Mesendoderm (in vitro differentiated cells): ENCODE measurements at regions not wholly inside any gene's neighbourhood (a gene's known extent, or its start where the extent isn't known, plus 50 kb on each side); places are given as distances from the start of the nearest gene placed in this dataset.

ENCODE experiments used
- DNase-seq: peaks from one replicate; pipeline ENCODE4 v3.0.0; 2013
- H2AK5ac ChIP-seq: 2 replicates; pipeline ENCODE4 v1.6.1; 2013; ENCODE audit warnings: low read length, inconsistent platforms
- H2BK120ac ChIP-seq: 2 replicates; pipeline ENCODE4 v1.6.1; 2013; ENCODE audit warnings: low read depth, mild to moderate bottlenecking, low read length, moderate library complexity, mixed read lengths
- H2BK15ac ChIP-seq: replicated peaks from 2 replicates; pipeline ENCODE4 v1.6.1; 2013; ENCODE audit warnings: low read depth, mild to moderate bottlenecking, moderate library complexity
- H2BK5ac ChIP-seq: 2 replicates; pipeline ENCODE4 v1.6.1; 2013; ENCODE audit warnings: low read length, inconsistent platforms
- H3K18ac ChIP-seq: 2 replicates; pipeline ENCODE4 v1.6.1; 2013; ENCODE audit warnings: mild to moderate bottlenecking, low read length, mixed read lengths
- H3K23ac ChIP-seq: one replicate; pipeline ENCODE4 v1.6.1; 2013; ENCODE audit warnings: low read length
- H3K27ac ChIP-seq: 2 replicates; pipeline ENCODE4 v1.5.1; 2013; ENCODE audit warnings: low read depth, mild to moderate bottlenecking, inconsistent platforms, low read length, moderate library complexity
- H3K27me3 ChIP-seq: 2 replicates; pipeline ENCODE4 v1.6.1; 2013; ENCODE audit warnings: low read length, control low read depth, mild to moderate bottlenecking, inconsistent platforms; ENCODE audit not compliant: insufficient read depth, poor library complexity
- H3K36me3 ChIP-seq: 2 replicates; pipeline ENCODE4 v1.6.1; 2013; ENCODE audit warnings: low read length, inconsistent platforms; ENCODE audit not compliant: control insufficient read depth, insufficient read depth
- H3K4ac ChIP-seq: one replicate; pipeline ENCODE4 v1.6.1; 2013; ENCODE audit warnings: low read depth, mild to moderate bottlenecking, low read length, moderate library complexity
- H3K4me1 ChIP-seq: 2 replicates; pipeline ENCODE4 v1.6.1; 2013; ENCODE audit warnings: low read depth, low read length, inconsistent platforms; ENCODE audit not compliant: control insufficient read depth
- H3K4me2 ChIP-seq: 2 replicates; pipeline ENCODE4 v1.6.1; 2013; ENCODE audit warnings: low read length
- H3K4me3 ChIP-seq: 2 replicates; pipeline ENCODE4 v1.5.1; 2013; ENCODE audit warnings: mild to moderate bottlenecking, low read length
- H3K56ac ChIP-seq: one replicate; pipeline ENCODE4 v1.6.1; 2013; ENCODE audit warnings: low read length
- H3K79me1 ChIP-seq: 2 replicates; pipeline ENCODE4 v1.6.1; 2013; ENCODE audit warnings: low read length, inconsistent platforms
- H3K79me2 ChIP-seq: 2 replicates; pipeline ENCODE4 v1.6.1; 2013; ENCODE audit warnings: mild to moderate bottlenecking, low read length; ENCODE audit not compliant: control insufficient read depth, insufficient read depth
- H3K9ac ChIP-seq: 2 replicates; pipeline ENCODE4 v1.6.1; 2013; ENCODE audit warnings: low read length, inconsistent platforms
- H4K5ac ChIP-seq: one replicate; pipeline ENCODE4 v1.6.1; 2013; ENCODE audit warnings: low read length
- H4K8ac ChIP-seq: one replicate; pipeline ENCODE4 v1.6.1; 2013; ENCODE audit warnings: low read depth, mild to moderate bottlenecking, control low read depth, low read length, moderate library complexity
- WGBS: extraction: QIAGEN DNeasy Blood & Tissue Kit; methylation state at CpG from one replicate; pipeline ENCODE4 v1.1.7; 2013; ENCODE audit warnings: low lambda C conversion rate, missing lambda C conversion rate; ENCODE audit not compliant: insufficient coverage; ENCODE audit errors: extremely low coverage; 5-methylcytosine and 5-hydroxymethylcytosine counted together

- DNase-seq = no peak
- Histone ChIP-seq H2BK120ac (no peak overlapping the region), H3K27me3 (no peaks in the 10 kb centered on the region), H3K9ac (no peak overlapping the region), H3K4ac (no peak overlapping the region), H2AK5ac (no peak overlapping the region), H2BK15ac (no peak overlapping the region), H3K27ac (no peak overlapping the region), H3K23ac (no peak overlapping the region), H3K36me3 (no peaks in the 10 kb centered on the region), H3K56ac (no peak overlapping the region), H3K4me1 (no peaks in the 10 kb centered on the region), H4K5ac (no peak overlapping the region), H3K79me1 (no peaks in the 10 kb centered on the region), H3K4me2 (no peak overlapping the region), H2BK5ac (no peak overlapping the region), H3K79me2 (no peaks in the 10 kb centered on the region), H3K4me3 (no peak overlapping the region), H4K8ac (no peak overlapping the region), H3K18ac (no peak overlapping the region)
- WGBS = no CpG with 5 or more reads among the region's 10 CpGs
Observed at GRCh38 chr10:4755286-4755989, 70.6 kb upstream of the AKR1E2 start.

GRCh38 chr10:4754143-4754542 lies 71.9 kb upstream of the AKR1E2 start:
- H4K8ac ChIP-seq = no peak overlapping the region
- no peak overlapping the region for H3K18ac ChIP-seq
- no peaks in the 10 kb centered on the region for H3K27me3 ChIP-seq
- DNase-seq = no peak
- H2BK15ac ChIP-seq = no peak overlapping the region
- H3K79me1 ChIP-seq = no peaks in the 10 kb centered on the region
- no peaks in the 10 kb centered on the region for H3K79me2 ChIP-seq
- no peak overlapping the region for H3K4me3 ChIP-seq
- H3K23ac ChIP-seq = no peak overlapping the region
- H3K4me2 ChIP-seq = no peak overlapping the region
- no peak overlapping the region for H2AK5ac ChIP-seq
- no peak overlapping the region for H3K9ac ChIP-seq
- H2BK120ac ChIP-seq = no peak overlapping the region
- no peak overlapping the region for H3K27ac ChIP-seq
- no peaks in the 10 kb centered on the region for H3K36me3 ChIP-seq
- WGBS = no CpG with 5 or more reads among the region's 8 CpGs
- no peak overlapping the region for H4K5ac ChIP-seq
- no peak overlapping the region for H2BK5ac ChIP-seq
- no peak overlapping the region for H3K4ac ChIP-seq
- no peaks in the 10 kb centered on the region for H3K4me1 ChIP-seq
- H3K56ac ChIP-seq = no peak overlapping the region

GRCh38 chr10:4751211-4751610 lies 74.8 kb upstream of the AKR1E2 start:
- H3K27me3 ChIP-seq = no peaks in the 10 kb centered on the region
- H4K5ac ChIP-seq = no peak overlapping the region
- H3K79me1 ChIP-seq = no peaks in the 10 kb centered on the region
- H3K23ac ChIP-seq = no peak overlapping the region
- H2BK120ac ChIP-seq = no peak overlapping the region
- H2BK15ac ChIP-seq = no peak overlapping the region
- no peak overlapping the region for H3K4me3 ChIP-seq
- no CpG with 5 or more reads among the region's 2 CpGs for WGBS
- H2BK5ac ChIP-seq = no peak overlapping the region
- no peak overlapping the region for H3K9ac ChIP-seq
- H3K18ac ChIP-seq = no peak overlapping the region
- no peak overlapping the region for H4K8ac ChIP-seq
- H3K56ac ChIP-seq = no peak overlapping the region
- no peaks in the 10 kb centered on the region for H3K36me3 ChIP-seq
- H3K27ac ChIP-seq = no peak overlapping the region
- H3K4ac ChIP-seq = no peak overlapping the region
- no peak overlapping the region for H3K4me2 ChIP-seq
- no peaks in the 10 kb centered on the region for H3K4me1 ChIP-seq
- no peak for DNase-seq
- H3K79me2 ChIP-seq = no peaks in the 10 kb centered on the region
- no peak overlapping the region for H2AK5ac ChIP-seq

GRCh38 chr10:4749271-4749574 lies 76.8 kb upstream of the AKR1E2 start:
- H3K36me3 ChIP-seq = no peaks in the 10 kb centered on the region
- H3K4me1 ChIP-seq = no peaks in the 10 kb centered on the region
- no peak overlapping the region for H3K56ac ChIP-seq
- peak; percentile 20 for DNase-seq
- no peaks in the 10 kb centered on the region for H3K79me2 ChIP-seq
- H3K79me1 ChIP-seq = no peaks in the 10 kb centered on the region
- no peak overlapping the region for H2BK120ac ChIP-seq
- no peak overlapping the region for H3K23ac ChIP-seq
- H3K4ac ChIP-seq = no peak overlapping the region
- H3K4me3 ChIP-seq = no peak overlapping the region
- H2AK5ac ChIP-seq = no peak overlapping the region
- H3K27me3 ChIP-seq = no peaks in the 10 kb centered on the region
- H4K8ac ChIP-seq = no peak overlapping the region
- no peak overlapping the region for H2BK5ac ChIP-seq
- no peak overlapping the region for H2BK15ac ChIP-seq
- no CpG with 5 or more reads among the region's 4 CpGs for WGBS
- no peak overlapping the region for H3K27ac ChIP-seq
- no peak overlapping the region for H4K5ac ChIP-seq
- no peak overlapping the region for H3K18ac ChIP-seq
- no peak overlapping the region for H3K4me2 ChIP-seq
- no peak overlapping the region for H3K9ac ChIP-seq

- H3K56ac ChIP-seq = no peak overlapping the region
- no peak overlapping the region for H3K27ac ChIP-seq
- H2BK5ac ChIP-seq = no peak overlapping the region
- no peak overlapping the region for H3K9ac ChIP-seq
- H3K4me2 ChIP-seq = no peak overlapping the region
- DNase-seq = peak; percentile 14
- no peaks in the 10 kb centered on the region for H3K36me3 ChIP-seq
- no peak overlapping the region for H3K18ac ChIP-seq
- H2AK5ac ChIP-seq = no peak overlapping the region
- no peak overlapping the region for H2BK120ac ChIP-seq
- H4K8ac ChIP-seq = no peak overlapping the region
- H3K79me1 ChIP-seq = no peaks in the 10 kb centered on the region
- no peaks in the 10 kb centered on the region for H3K27me3 ChIP-seq
- H4K5ac ChIP-seq = no peak overlapping the region
- no peak overlapping the region for H3K4me3 ChIP-seq
- H3K4ac ChIP-seq = no peak overlapping the region
- H3K4me1 ChIP-seq = no peaks in the 10 kb centered on the region
- H2BK15ac ChIP-seq = no peak overlapping the region
- H3K23ac ChIP-seq = no peak overlapping the region
- H3K79me2 ChIP-seq = no peaks in the 10 kb centered on the region
- WGBS = no CpG with 5 or more reads among the region's 4 CpGs
Observed at GRCh38 chr10:4748491-4749270, 77.3 kb upstream of the AKR1E2 start.
